Aorta (tissue), 5 donors: ENCODE measurements at regions not wholly inside any gene's neighbourhood (a gene's known extent, or its start where the extent isn't known, plus 50 kb on each side); places are given as distances from the start of the nearest gene placed in this dataset.
"Not testable (repeated sequence)": the region's sequence is repeated elsewhere in the genome, so short reads cannot be mapped to it uniquely, and the experiment has no call there.

Experiments used
- ATAC-seq: fragments of 200-7000 bp; cut with Tn5 transposase; one replicate; pipeline ENCODE4 v1.9.1; 2022; ENCODE audit warnings: moderate library complexity; ENCODE audit not compliant: low FRiP score
- DNase-seq, 2 donors: peaks; one replicate each; pipeline ENCODE4 v3.0.0-alpha.2; 2020
- H3K27ac ChIP-seq, 2 donors: one replicate each; pipeline ENCODE4 v1.5.1; 2013; ENCODE audit warnings: low read length in 2 of 2, mild to moderate bottlenecking in 2 of 2, moderate library complexity in 2 of 2, control low read depth in 1 of 2, inconsistent platforms in 1 of 2, low read depth in 1 of 2
- H3K27me3 ChIP-seq, 2 donors: one replicate each; pipeline ENCODE4 v1.6.1; 2013; ENCODE audit warnings: control low read depth in 1 of 2, low read length in 1 of 2, mild to moderate bottlenecking in 1 of 2, moderate library complexity in 1 of 2; ENCODE audit not compliant: insufficient read depth in 2 of 2, control insufficient read depth in 1 of 2
- H3K36me3 ChIP-seq, 2 donors: one replicate each; pipeline ENCODE4 v1.6.1; 2013; ENCODE audit warnings: control low read depth in 1 of 2, low read length in 1 of 2, mild to moderate bottlenecking in 1 of 2; ENCODE audit not compliant: insufficient read depth in 2 of 2, control insufficient read depth in 1 of 2
- H3K4me1 ChIP-seq, 2 donors: one replicate each; pipeline ENCODE4 v1.6.1; 2013; ENCODE audit warnings: low read length in 2 of 2, control low read depth in 1 of 2, mild to moderate bottlenecking in 1 of 2, moderate library complexity in 1 of 2; ENCODE audit not compliant: insufficient read depth in 2 of 2, control insufficient read depth in 1 of 2
- H3K4me3 ChIP-seq, 2 donors: one replicate each; pipeline ENCODE4 v1.5.1; 2013; ENCODE audit warnings: low read length in 2 of 2, control low read depth in 1 of 2, mild to moderate bottlenecking in 1 of 2
- H3K9me3 ChIP-seq: one replicate; pipeline ENCODE4 v1.6.1; 2013; ENCODE audit warnings: mild to moderate bottlenecking, low read length; ENCODE audit not compliant: control insufficient read depth
- WGBS, 2 donors: extraction: QIAGEN DNeasy Blood & Tissue Kit; methylation state at CpG; one replicate each; pipeline ENCODE4 v1.1.7; 2013; 5-methylcytosine and 5-hydroxymethylcytosine counted together
- intact Hi-C, 2 donors: fragments of 100-400 bp; cut with DNase I; formaldehyde crosslinking; loops; one replicate each; pipeline versions ENCODE4 v1.14.2 to v1.15.0; 2022
- donor health status: healthy with polysubstance abuse.
- donor health status: Bipolar disorder and iron deficiency.
- donor health status: DM: no; HTN: no; CAD: no.
- donor health status: DM: no; HTN: no; CAD: no.
- donor health status: DM: yes; HTN: yes; CAD: no.

GRCh38 chr15:83365370-83365938 lies 81.0 kb upstream of the BNC1 start:
- WGBS, 2 donors, result 1% methylated on average over 27 of the region's 27 CpGs
- DNase-seq, result peak in 1 of 2 donors; percentile 56
- no peak for ATAC-seq
- H3K9me3 ChIP-seq, result no peaks in the 10 kb centered on the region
- intact Hi-C loops, result no loop called here
- peaks cover 0 to 3% of the 10 kb centered on the region in 2 donors for H3K27me3 ChIP-seq
- H3K4me1 ChIP-seq, result no peaks in the 10 kb centered on the region
- H3K4me3 ChIP-seq, result peak overlapping the region in 1 of 2 donors; percentile 9
- H3K27ac ChIP-seq, result no peak overlapping the region
- H3K36me3 ChIP-seq, result no peaks in the 10 kb centered on the region

GRCh38 chr15:83372434-83372891 lies 74.7 kb upstream of the SH3GL3 start:
- H3K9me3 ChIP-seq, result no peaks in the 10 kb centered on the region
- peaks cover 0 to 3% of the 10 kb centered on the region in 2 donors for H3K27me3 ChIP-seq
- H3K36me3 ChIP-seq, result no peaks in the 10 kb centered on the region
- no peaks in the 10 kb centered on the region for H3K4me1 ChIP-seq
- WGBS, 2 donors, result 9 to 13% methylated on average over 9 of the region's 9 CpGs
- intact Hi-C loops, result no loop called here
- no peak overlapping the region for H3K4me3 ChIP-seq
- no peak overlapping the region for H3K27ac ChIP-seq
- no peak for DNase-seq
- ATAC-seq, result no peak

GRCh38 chr15:83378921-83379578 lies 68.1 kb upstream of the SH3GL3 start:
- H3K4me1 ChIP-seq, result no peaks in the 10 kb centered on the region
- intact Hi-C loops, result no loop called here
- DNase-seq (no peak), ATAC-seq (peak; percentile 26)
- WGBS, 2 donors, result 1 to 3% methylated on average over 33 to 34 of the region's 34 CpGs
- no peaks in the 10 kb centered on the region for H3K9me3 ChIP-seq
- H3K36me3 ChIP-seq, result no peaks in the 10 kb centered on the region
- H3K27me3 ChIP-seq, result no peaks in the 10 kb centered on the region
- no peak overlapping the region for H3K4me3 ChIP-seq
- no peak overlapping the region for H3K27ac ChIP-seq

- H3K27ac ChIP-seq, result no peak overlapping the region
- no peak for ATAC-seq
- H3K27me3 ChIP-seq, result no peaks in the 10 kb centered on the region
- H3K9me3 ChIP-seq, result no peaks in the 10 kb centered on the region
- DNase-seq, result no peak
- WGBS, 2 donors, result 20 to 22% methylated on average over 19 of the region's 19 CpGs
- intact Hi-C loops, result no loop called here
- H3K36me3 ChIP-seq, result no peaks in the 10 kb centered on the region
- no peak overlapping the region for H3K4me3 ChIP-seq
- no peaks in the 10 kb centered on the region for H3K4me1 ChIP-seq
Measured at GRCh38 chr15:83379579-83379959, 67.6 kb upstream of the SH3GL3 start.

- no peak overlapping the region for H3K4me3 ChIP-seq
- intact Hi-C loops, result no loop called here
- no peaks in the 10 kb centered on the region for H3K36me3 ChIP-seq
- ATAC-seq, result no peak
- no peaks in the 10 kb centered on the region for H3K4me1 ChIP-seq
- H3K9me3 ChIP-seq, result no peaks in the 10 kb centered on the region
- DNase-seq, result no peak
- no peaks in the 10 kb centered on the region for H3K27me3 ChIP-seq
- H3K27ac ChIP-seq, result no peak overlapping the region
- 51 to 58% methylated on average over 2 of the region's 2 CpGs for WGBS, 2 donors
Measured at GRCh38 chr15:83380059-83380458, 67.1 kb upstream of the SH3GL3 start.

- no peaks in the 10 kb centered on the region for H3K4me1 ChIP-seq
- no peak for DNase-seq
- no peaks in the 10 kb centered on the region for H3K27me3 ChIP-seq
- H3K4me3 ChIP-seq, result no peak overlapping the region
- H3K9me3 ChIP-seq, result no peaks in the 10 kb centered on the region
- no peak for ATAC-seq
- intact Hi-C loops, result no loop called here
- no peak overlapping the region for H3K27ac ChIP-seq
- WGBS, 2 donors, result 32 to 51% methylated on average over 4 of the region's 4 CpGs
- no peaks in the 10 kb centered on the region for H3K36me3 ChIP-seq
Measured at GRCh38 chr15:83380682-83381081, 66.5 kb upstream of the SH3GL3 start.

GRCh38 chr15:83383608-83384139 lies 63.5 kb upstream of the SH3GL3 start:
- H3K4me1 ChIP-seq, ATAC-seq, intact Hi-C loops, H3K27ac ChIP-seq, H3K36me3 ChIP-seq, H3K9me3 ChIP-seq, H3K27me3 ChIP-seq, DNase-seq, H3K4me3 ChIP-seq: not testable (repeated sequence)
- 86 to 89% methylated on average over 26 to 31 of the region's 36 CpGs for whole genome bisulfite sequencing, 2 donors

GRCh38 chr15:83396101-83396500 lies 51.0 kb upstream of the SH3GL3 start:
- DNase-seq, result no peak
- Histone ChIP-seq H3K27me3 (peaks cover 0 to 1% of the 10 kb centered on the region in 2 donors), H3K4me1 (no peaks in the 10 kb centered on the region), H3K4me3 (no peak overlapping the region), H3K9me3 (peaks cover 3% of the 10 kb centered on the region), H3K27ac (no peak overlapping the region), H3K36me3 (no peaks in the 10 kb centered on the region)
- WGBS, 2 donors, result 1 to 4% methylated on average over 6 of the region's 6 CpGs
- ATAC-seq, result no peak
- intact Hi-C loops, result no loop called here
